Activated CD8-positive, alpha-beta memory T cell treated with anti-CD3 and anti-CD28 coated beads for 36 hours (primary cell): ENCODE measurements at regions not wholly inside any gene's neighbourhood (a gene's known extent, or its start where the extent isn't known, plus 50 kb on each side); places are given as distances from the start of the nearest gene placed in this dataset.

ENCODE experiments used
- CTCF ChIA-PET: fragments of 350-600 bp; sonication (Branson Sonifier 250); formaldehyde crosslinking; loops from one replicate; lab custom pipeline; 2021; ENCODE audit warnings: antibody characterized with exemption; lab: Charles Lee
- POLR2A ChIA-PET: fragments of 350-600 bp; sonication (Branson Sonifier 250); formaldehyde crosslinking; loops from one replicate; lab custom pipeline; 2021; ENCODE audit warnings: antibody characterized with exemption; lab: Charles Lee

GRCh38 chr4:23311983-23312382, 577.9 kb downstream of the PPARGC1A start:
- ChIA-PET CTCF (no interaction called here), POLR2A (no interaction called here)

GRCh38 chr4:23305026-23305425, 584.8 kb downstream of the PPARGC1A start:
- POLR2A ChIA-PET = no interaction called here

GRCh38 chr4:23298371-23298770, 591.5 kb downstream of the PPARGC1A start:
- ChIA-PET POLR2A (no interaction called here), CTCF (no interaction called here)

More at GRCh38 chr4:23305026-23305425, 584.8 kb downstream of the PPARGC1A start:
- CTCF ChIA-PET = no interaction called here

GRCh38 chr4:23297327-23297726, 592.5 kb downstream of the PPARGC1A start:
- POLR2A ChIA-PET = no interaction called here
- CTCF ChIA-PET = no interaction called here

GRCh38 chr4:23291139-23291538, 598.4 kb downstream of the GBA3 start:
- POLR2A ChIA-PET = no interaction called here

GRCh38 chr4:23290656-23291055, 597.9 kb downstream of the GBA3 start:
- CTCF ChIA-PET = no interaction called here
- POLR2A ChIA-PET = no interaction called here

More at GRCh38 chr4:23291139-23291538, 598.4 kb downstream of the GBA3 start:
- CTCF ChIA-PET = no interaction called here

- CTCF ChIA-PET = no interaction called here
- POLR2A ChIA-PET = no interaction called here
Measured at GRCh38 chr4:23279377-23279986, 586.7 kb downstream of the GBA3 start.

GRCh38 chr4:23278845-23279244, 586.1 kb downstream of the GBA3 start:
- POLR2A ChIA-PET = no interaction called here
- CTCF ChIA-PET = no interaction called here

GRCh38 chr4:23276076-23276475, 583.3 kb downstream of the GBA3 start:
- POLR2A ChIA-PET = no interaction called here
- CTCF ChIA-PET = no interaction called here

GRCh38 chr4:23269566-23269965, 576.8 kb downstream of the GBA3 start:
- CTCF ChIA-PET = no interaction called here
- POLR2A ChIA-PET = no interaction called here

- ChIA-PET POLR2A (no interaction called here), CTCF (no interaction called here)
Measured at GRCh38 chr4:23268072-23268771, 575.5 kb downstream of the GBA3 start.

- POLR2A ChIA-PET = no interaction called here
Measured at GRCh38 chr4:23266401-23266800, 573.7 kb downstream of the GBA3 start.

GRCh38 chr4:23260511-23260910, 567.8 kb downstream of the GBA3 start:
- ChIA-PET CTCF (no interaction called here), POLR2A (no interaction called here)

More at GRCh38 chr4:23266401-23266800, 573.7 kb downstream of the GBA3 start:
- CTCF ChIA-PET = no interaction called here

GRCh38 chr4:23245203-23245832, 552.6 kb downstream of the GBA3 start:
- ChIA-PET CTCF (no interaction called here), POLR2A (no interaction called here)

GRCh38 chr4:23242962-23243361, 550.2 kb downstream of the GBA3 start:
- CTCF ChIA-PET = no interaction called here
- POLR2A ChIA-PET = no interaction called here

GRCh38 chr4:23241408-23241807, 548.7 kb downstream of the GBA3 start:
- CTCF ChIA-PET = no interaction called here

GRCh38 chr4:23238848-23239247, 546.1 kb downstream of the GBA3 start:
- ChIA-PET CTCF (no interaction called here), POLR2A (no interaction called here)

More at GRCh38 chr4:23241408-23241807, 548.7 kb downstream of the GBA3 start:
- POLR2A ChIA-PET = no interaction called here

- POLR2A ChIA-PET = no interaction called here
- CTCF ChIA-PET = no interaction called here
Measured at GRCh38 chr4:23237771-23238170, 545.0 kb downstream of the GBA3 start.

- ChIA-PET CTCF (no interaction called here), POLR2A (no interaction called here)
Measured at GRCh38 chr4:23235628-23236390, 543.1 kb downstream of the GBA3 start.

GRCh38 chr4:23234716-23235115, 542.0 kb downstream of the GBA3 start:
- ChIA-PET CTCF (no interaction called here), POLR2A (no interaction called here)
